ENCODE measurements at regions not wholly inside any gene's neighbourhood (a gene's known extent, or its start where the extent isn't known, plus 50 kb on each side); places are given as distances from the start of the nearest gene placed in this dataset.
"Not testable (repeated sequence)": the region's sequence is repeated elsewhere in the genome, so short reads cannot be mapped to it uniquely, and the experiment has no call there.

- TF ChIP-seq CTCF (IDR thresholded peaks at IDR 0.05): no peak
- TF ChIP-seq POLR2A (IDR thresholded peaks at IDR 0.05): no peak
- no peak for TF ChIP-seq EP300 (IDR thresholded peaks at IDR 0.05)
- TF ChIP-seq POLR2AphosphoS5 (IDR thresholded peaks at IDR 0.05): no peak
- Histone ChIP-seq H3K27me3 (no peaks in the 10 kb centered on the region), H3K36me3 (no peaks in the 10 kb centered on the region), H3K4me1 (no peaks in the 10 kb centered on the region), H3K4me3 (no peak overlapping the region), H3K9me3 (no peaks in the 10 kb centered on the region), H3K27ac (no peak overlapping the region)
- WGBS, 2 donors (ENCODE audit: low coverage in 1 of 2): 50% methylated on average over 1 of the region's 1 CpG
- no peak for ATAC-seq
Measured at GRCh38 chr13:110973007-110973700, 58.3 kb upstream of the ANKRD10 start.

- 86% methylated on average over 1 of the region's 1 CpG; no CpG with 5 or more reads in 1 of the 2 donors for WGBS, 2 donors (ENCODE audit: low coverage in 1 of 2)
- H3K9me3 ChIP-seq: peaks cover 0 to 2% (median 0%) of the 10 kb centered on the region in 3 donors
- TF ChIP-seq EP300 (IDR thresholded peaks at IDR 0.05) (no peak), POLR2A (IDR thresholded peaks at IDR 0.05) (no peak), POLR2AphosphoS5 (IDR thresholded peaks at IDR 0.05) (no peak), CTCF (IDR thresholded peaks at IDR 0.05) (no peak)
- no peak for ATAC-seq
- no peaks in the 10 kb centered on the region for H3K4me1 ChIP-seq
- no peak overlapping the region for H3K27ac ChIP-seq
- no peaks in the 10 kb centered on the region for H3K36me3 ChIP-seq
- no peaks in the 10 kb centered on the region for H3K27me3 ChIP-seq
- H3K4me3 ChIP-seq: no peak overlapping the region
Measured at GRCh38 chr13:110971486-110971885, 56.6 kb upstream of the ANKRD10 start.

GRCh38 chr13:110967156-110967855, 52.4 kb upstream of the ANKRD10 start:
- peaks cover 0 to 22% (median 0%) of the 10 kb centered on the region in 3 donors for H3K9me3 ChIP-seq
- H3K27ac ChIP-seq, H3K4me3 ChIP-seq, H3K27me3 ChIP-seq, ATAC-seq, H3K4me1 ChIP-seq, H3K36me3 ChIP-seq: not testable (repeated sequence)
- WGBS, 2 donors (ENCODE audit: low coverage in 1 of 2): 77 to 82% methylated on average over 3 to 4 of the region's 4 CpGs

GRCh38 chr13:110965755-110966134, 50.9 kb upstream of the ANKRD10 start:
- ATAC-seq: no peak
- no peak overlapping the region for H3K27ac ChIP-seq
- H3K9me3 ChIP-seq: peaks cover 0 to 22% (median 0%) of the 10 kb centered on the region in 3 donors
- no peak overlapping the region for H3K4me3 ChIP-seq
- no peaks in the 10 kb centered on the region for H3K27me3 ChIP-seq
- no peaks in the 10 kb centered on the region for H3K36me3 ChIP-seq
- TF ChIP-seq POLR2A (IDR thresholded peaks at IDR 0.05) (no peak), EP300 (IDR thresholded peaks at IDR 0.05) (no peak), CTCF (IDR thresholded peaks at IDR 0.05) (no peak), POLR2AphosphoS5 (IDR thresholded peaks at IDR 0.05) (no peak)
- H3K4me1 ChIP-seq: no peaks in the 10 kb centered on the region
- WGBS, 2 donors (ENCODE audit: low coverage in 1 of 2): 85 to 94% methylated on average over 4 to 7 of the region's 8 CpGs

- no peak overlapping the region for H3K4me3 ChIP-seq
- no peak overlapping the region for H3K27ac ChIP-seq
- H3K27me3 ChIP-seq: no peaks in the 10 kb centered on the region
- peaks cover 0 to 22% (median 0%) of the 10 kb centered on the region in 3 donors for H3K9me3 ChIP-seq
- no peaks in the 10 kb centered on the region for H3K4me1 ChIP-seq
- no peaks in the 10 kb centered on the region for H3K36me3 ChIP-seq
- WGBS, 2 donors (ENCODE audit: low coverage in 1 of 2): 54 to 74% methylated on average over 4 to 5 of the region's 5 CpGs
- ATAC-seq: no peak
- TF ChIP-seq POLR2AphosphoS5 (IDR thresholded peaks at IDR 0.05) (peak; percentile 5), POLR2A (IDR thresholded peaks at IDR 0.05) (no peak)
Measured at GRCh38 chr13:110965038-110965754, 50.3 kb upstream of the ANKRD10 start.

Measured in gastroesophageal sphincter (tissue), 4 donors.